ENCODE measurements at regions not wholly inside any gene's neighbourhood (a gene's known extent, or its start where the extent isn't known, plus 50 kb on each side); places are given as distances from the start of the nearest gene placed in this dataset.
"Not testable (repeated sequence)": the region's sequence is repeated elsewhere in the genome, so short reads cannot be mapped to it uniquely, and the experiment has no call there.

- no peak overlapping the region for H3K27ac ChIP-seq (ENCODE audit: insufficient read depth, low read length)
- H3K36me3 ChIP-seq (ENCODE audit: control insufficient read depth, insufficient read depth, low read length) = no peaks in the 10 kb centered on the region
- no peaks in the 10 kb centered on the region for H3K27me3 ChIP-seq (ENCODE audit: control insufficient read depth, insufficient read depth, low read length)
- no peak overlapping the region for H4K5ac ChIP-seq (ENCODE audit: low read depth, low read length)
- H2BK5ac ChIP-seq (ENCODE audit: low read depth, low read length, poor library complexity, severe bottlenecking) = no peak overlapping the region
- WGBS, 2 experiments (ENCODE audit: extremely low coverage in 2 of 2, insufficient read length in 1 of 2) = no CpG with 5 or more reads among the region's 2 CpGs
- no peaks in the 10 kb centered on the region for H3K79me1 ChIP-seq (ENCODE audit: low read depth in 1 of 2, low read length in 2 of 2)
- H3K14ac ChIP-seq (replicated peaks; ENCODE audit: low read depth, low read length) = no peak overlapping the region
- no peak overlapping the region for H3K18ac ChIP-seq (ENCODE audit: low read depth, low read length)
- in situ Hi-C loops (cut with MboI; ENCODE audit: low sequenced_read_pairs) = no loop called here
- ATAC-seq (ENCODE audit: low read depth) (no peak), DNase-seq (no peak)
- no TSS peak for BruUV-seq (replicated peaks)
- no peak overlapping the region for H2BK20ac ChIP-seq (ENCODE audit: low read depth, low read length)
- ChIA-PET CTCF (interaction anchor here (0.6 kb wide), 1 partner anchor 14 kb away, joined by 3 read pairs; no protein-coding TSS in a partner anchor), POLR2A (ENCODE audit: unreplicated experiment) (no interaction called here)
- H2AK9ac ChIP-seq (replicated peaks; ENCODE audit: low read depth, low read length, poor library complexity) = no peak overlapping the region
- no peak for TF ChIP-seq FOS (IDR thresholded peaks at IDR 0.05; ENCODE audit: low read depth, low read length)
- no peak overlapping the region for H3K4me3 ChIP-seq (ENCODE audit: insufficient read depth, low read depth, low read length)
- 0 out of 2 replicates have a peak, but pooled peaks cover 2% of the 10 kb centered on the region for H3K9me3 ChIP-seq (ENCODE audit: control insufficient read depth, insufficient read depth, low read length)
- H2AK5ac ChIP-seq (ENCODE audit: low read depth, low read length) = no peak overlapping the region
- no peaks in the 10 kb centered on the region for H3K9me1 ChIP-seq (ENCODE audit: insufficient read depth, low read length)
- H2BK15ac ChIP-seq (ENCODE audit: low read depth, low read length) = no peak overlapping the region
- no peak overlapping the region for H3K4me2 ChIP-seq (ENCODE audit: low read depth, low read length)
- no peak overlapping the region for H2AFZ ChIP-seq (replicated peaks; ENCODE audit: low read length, poor library complexity)
- H3K23ac ChIP-seq (ENCODE audit: low read depth, low read length) = no peak overlapping the region
- H3K4me1 ChIP-seq (ENCODE audit: control insufficient read depth, insufficient read depth, low read length) = no peaks in the 10 kb centered on the region
- H4K8ac ChIP-seq (ENCODE audit: low read depth in 2 of 2, low read length in 2 of 2) = no peak overlapping the region
- no peak overlapping the region for H2BK120ac ChIP-seq (ENCODE audit: low read depth, low read length)
- H3K4ac ChIP-seq (ENCODE audit: low read depth, low read length) = no peak overlapping the region
- H3K56ac ChIP-seq (ENCODE audit: extremely low read depth, insufficient read depth, low read length) = no peak overlapping the region
- H3K9ac ChIP-seq (ENCODE audit: low read depth, low read length) = no peak overlapping the region
- H4K91ac ChIP-seq (ENCODE audit: insufficient read depth, low read depth, low read length) = no peak overlapping the region
- intact Hi-C loops (cut with micrococcal nuclease) = no loop called here
- dilution Hi-C loops (cut with HindIII; ENCODE audit: low sequenced_read_pairs, unreplicated experiment) = no loop called here
- H4K20me1 ChIP-seq (ENCODE audit: insufficient read depth, low read length) = no peaks in the 10 kb centered on the region
These were observed 102.7 kb upstream of the NGF start for GRCh38 chr1:115440733-115441132.

DNA sequence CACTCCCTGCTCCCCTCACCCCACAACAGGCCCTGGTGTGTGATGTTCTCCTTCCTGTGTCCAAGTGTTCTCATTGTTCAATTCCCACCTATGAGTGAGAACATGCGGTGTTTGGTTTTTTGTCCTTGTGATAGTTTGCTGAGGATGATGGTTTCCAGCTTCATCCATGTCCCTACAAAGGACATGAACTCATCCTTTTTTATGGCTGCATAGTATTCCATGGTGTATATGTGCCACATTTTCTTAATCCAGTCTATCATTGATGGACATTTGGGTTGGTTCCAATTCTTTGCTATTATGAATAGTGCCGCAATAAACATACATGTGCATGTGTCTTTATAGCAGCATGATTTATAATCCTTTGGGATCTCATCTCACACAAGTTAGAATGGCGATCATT is 101.5 kb upstream of the NGF start:
- H4K5ac ChIP-seq (ENCODE audit: low read depth, low read length); H3K9ac ChIP-seq (ENCODE audit: low read depth, low read length); H4K8ac ChIP-seq (ENCODE audit: low read depth in 2 of 2, low read length in 2 of 2); H3K4me2 ChIP-seq (ENCODE audit: low read depth, low read length); H3K14ac ChIP-seq (replicated peaks; ENCODE audit: low read depth, low read length); H2AK5ac ChIP-seq (ENCODE audit: low read depth, low read length); H3K79me1 ChIP-seq (ENCODE audit: low read depth in 1 of 2, low read length in 2 of 2); H4K91ac ChIP-seq (ENCODE audit: insufficient read depth, low read depth, low read length); BruUV-seq (replicated peaks); H3K27ac ChIP-seq (ENCODE audit: insufficient read depth, low read length); H2BK120ac ChIP-seq (ENCODE audit: low read depth, low read length); ATAC-seq (ENCODE audit: low read depth); dilution Hi-C loops (cut with HindIII; ENCODE audit: low sequenced_read_pairs, unreplicated experiment); in situ Hi-C loops (cut with MboI; ENCODE audit: low sequenced_read_pairs); H4K20me1 ChIP-seq (ENCODE audit: insufficient read depth, low read length); H3K56ac ChIP-seq (ENCODE audit: extremely low read depth, insufficient read depth, low read length); H3K4me3 ChIP-seq (ENCODE audit: insufficient read depth, low read depth, low read length); H3K4me1 ChIP-seq (ENCODE audit: control insufficient read depth, insufficient read depth, low read length); H3K9me3 ChIP-seq (ENCODE audit: control insufficient read depth, insufficient read depth, low read length); intact Hi-C loops (cut with micrococcal nuclease); H2AK9ac ChIP-seq (replicated peaks; ENCODE audit: low read depth, low read length, poor library complexity); H3K36me3 ChIP-seq (ENCODE audit: control insufficient read depth, insufficient read depth, low read length); POLR2A ChIA-PET (ENCODE audit: unreplicated experiment); H3K27me3 ChIP-seq (ENCODE audit: control insufficient read depth, insufficient read depth, low read length); H2BK20ac ChIP-seq (ENCODE audit: low read depth, low read length); DNase-seq; H2AFZ ChIP-seq (replicated peaks; ENCODE audit: low read length, poor library complexity); H3K18ac ChIP-seq (ENCODE audit: low read depth, low read length); H2BK5ac ChIP-seq (ENCODE audit: low read depth, low read length, poor library complexity, severe bottlenecking); H3K4ac ChIP-seq (ENCODE audit: low read depth, low read length); H3K23ac ChIP-seq (ENCODE audit: low read depth, low read length); H2BK15ac ChIP-seq (ENCODE audit: low read depth, low read length); H3K9me1 ChIP-seq (ENCODE audit: insufficient read depth, low read length): not testable (repeated sequence)
- CTCF ChIA-PET = interaction anchor here (0.8 kb wide), 1 partner anchor 212 kb away, joined by 4 read pairs; no protein-coding TSS in a partner anchor
- no CpG with 5 or more reads among the region's 3 CpGs for WGBS, 2 experiments (ENCODE audit: extremely low coverage in 2 of 2, insufficient read length in 1 of 2)

Data from IMR-90 (cell line).